A673 (cell line): ENCODE measurements at regions not wholly inside any gene's neighbourhood (a gene's known extent, or its start where the extent isn't known, plus 50 kb on each side); places are given as distances from the start of the nearest gene placed in this dataset.

Experiments
- BruUV-seq: library from RNA; stranded (reverse); fragments of 400-500 nt; replicated peaks from 2 replicates; lab custom pipeline; 2021; lab: Mats Ljungman, UMichigan
- CTCF ChIA-PET: fragments of 300-600 bp; sonication (Branson Sonifier 250); formaldehyde crosslinking; loops from one replicate; lab custom pipeline; 2022; ENCODE audit warnings: antibody characterized with exemption; lab: Charles Lee
- POLR2A ChIA-PET: fragments of 300-600 bp; sonication (Branson Sonifier 250); formaldehyde crosslinking; loops from one replicate; lab custom pipeline; 2022; ENCODE audit warnings: antibody characterized with exemption; ENCODE audit not compliant: low non-redundant PET; lab: Charles Lee
- DNase-seq: peaks from one replicate; pipeline ENCODE4 v3.0.0-alpha.2; 2015; ENCODE audit warnings: low spot score
- H3K27ac ChIP-seq: fragments of 200-600 bp; sonication (generic); 2 replicates; pipeline ENCODE4 v1.5.1; 2016; ENCODE audit warnings: mixed run types, low read depth, mild to moderate bottlenecking, mixed read lengths, antibody characterized with exemption, low read length; ENCODE audit not compliant: poor library complexity, severe bottlenecking
- H3K27me3 ChIP-seq: fragments of 200-600 bp; sonication (generic); replicated peaks from 2 replicates; pipeline ENCODE4 v1.6.1; 2017; ENCODE audit warnings: mixed run types, low read depth, mild to moderate bottlenecking, mixed read lengths, antibody characterized with exemption, low read length; ENCODE audit not compliant: insufficient read depth, poor library complexity
- H3K36me3 ChIP-seq: fragments of 200-600 bp; sonication (generic); 2 replicates; pipeline ENCODE4 v1.6.1; 2016; ENCODE audit warnings: mixed run types, mild to moderate bottlenecking, mixed read lengths, antibody characterized with exemption, low read length; ENCODE audit not compliant: insufficient read depth, poor library complexity, severe bottlenecking
- H3K4me1 ChIP-seq: fragments of 200-600 bp; sonication (generic); 2 replicates; pipeline ENCODE4 v1.6.1; 2017; ENCODE audit warnings: mixed run types, mild to moderate bottlenecking, mixed read lengths, antibody characterized with exemption, low read length; ENCODE audit not compliant: insufficient read depth, poor library complexity, severe bottlenecking
- H3K4me3 ChIP-seq: fragments of 200-600 bp; sonication (generic); 2 replicates; pipeline ENCODE4 v1.5.1; 2016; ENCODE audit warnings: low read depth, mixed run types, mild to moderate bottlenecking, mixed read lengths, low read length; ENCODE audit not compliant: poor library complexity, severe bottlenecking
- H3K9me3 ChIP-seq: fragments of 200-600 bp; sonication (generic); 2 replicates; pipeline ENCODE4 v1.6.1; 2016; ENCODE audit warnings: mixed run types, low read depth, mild to moderate bottlenecking, mixed read lengths, antibody characterized with exemption, low read length; ENCODE audit not compliant: poor library complexity, severe bottlenecking
- CTCF ChIP-seq: fragments of 300-800, 200-600 bp; sonication (generic); conservative IDR thresholded peaks from 2 replicates; pipeline ENCODE4 v1.5.1; 2017; ENCODE audit warnings: low read depth, mild to moderate bottlenecking, antibody characterized with exemption, low read length, moderate library complexity, mixed read lengths
- EZH2 ChIP-seq: fragments of 200-600 bp; sonication (generic); IDR thresholded peaks from 2 replicates; pipeline ENCODE4 v1.6.1; 2017; ENCODE audit warnings: borderline replicate concordance, low read depth, mild to moderate bottlenecking, mixed read lengths, antibody characterized with exemption, low read length; ENCODE audit not compliant: poor library complexity, severe bottlenecking
- intact Hi-C: fragments of 100-400 bp; cut with micrococcal nuclease; formaldehyde crosslinking; loops from one replicate; pipeline ENCODE4 v1.10.0; 2022; ENCODE audit not compliant: unreplicated experiment

DNA sequence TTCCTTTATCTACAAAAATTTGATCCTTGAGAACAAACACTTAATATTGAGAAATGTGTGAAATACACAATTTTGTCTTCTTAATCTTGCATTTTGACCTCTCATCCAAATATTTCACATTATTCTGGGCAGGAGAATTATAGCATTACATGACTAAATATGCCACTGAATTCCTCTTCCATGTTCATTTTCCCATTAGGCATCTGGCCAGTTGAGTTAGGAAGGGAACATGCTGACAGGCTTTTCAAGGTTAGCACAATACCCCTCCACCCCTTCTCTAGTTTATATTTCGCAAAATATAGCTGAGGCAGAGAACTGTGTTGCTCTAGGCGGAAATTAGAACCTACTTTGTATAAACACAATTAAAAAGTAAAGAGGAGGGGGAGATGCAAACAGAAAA lies 271.7 kb upstream of the ZC3H12C start:
- BruUV-seq, result no TSS peak
- no peak for TF ChIP-seq EZH2
- no peak for TF ChIP-seq CTCF
- Histone ChIP-seq H3K27me3 (no peaks in the 10 kb centered on the region), H3K9me3 (no peaks in the 10 kb centered on the region), H3K27ac (no peak overlapping the region), H3K4me3 (no peak overlapping the region), H3K4me1 (no peaks in the 10 kb centered on the region), H3K36me3 (no peaks in the 10 kb centered on the region)
- POLR2A ChIA-PET, result no interaction called here
- intact Hi-C loops, result no loop called here
- CTCF ChIA-PET, result no interaction called here
- DNase-seq, result no peak

- H3K9me3 ChIP-seq, result no peaks in the 10 kb centered on the region
- no peaks in the 10 kb centered on the region for H3K27me3 ChIP-seq
- no peak overlapping the region for H3K4me3 ChIP-seq
- POLR2A ChIA-PET, result interaction anchor here (0.7 kb wide), 1 partner anchor 483 kb away, joined by 7 read pairs; no protein-coding TSS in a partner anchor
- no peaks in the 10 kb centered on the region for H3K36me3 ChIP-seq
- H3K4me1 ChIP-seq, result no peaks in the 10 kb centered on the region
- BruUV-seq, result no TSS peak
- CTCF ChIA-PET, result no interaction called here
- DNase-seq, result no peak
- H3K27ac ChIP-seq, result no peak overlapping the region
- intact Hi-C loops, result no loop called here
- no peak for TF ChIP-seq EZH2
- no peak for TF ChIP-seq CTCF
Observed at GRCh38 chr11:109822436-109823102, 270.6 kb upstream of the ZC3H12C start.

DNA sequence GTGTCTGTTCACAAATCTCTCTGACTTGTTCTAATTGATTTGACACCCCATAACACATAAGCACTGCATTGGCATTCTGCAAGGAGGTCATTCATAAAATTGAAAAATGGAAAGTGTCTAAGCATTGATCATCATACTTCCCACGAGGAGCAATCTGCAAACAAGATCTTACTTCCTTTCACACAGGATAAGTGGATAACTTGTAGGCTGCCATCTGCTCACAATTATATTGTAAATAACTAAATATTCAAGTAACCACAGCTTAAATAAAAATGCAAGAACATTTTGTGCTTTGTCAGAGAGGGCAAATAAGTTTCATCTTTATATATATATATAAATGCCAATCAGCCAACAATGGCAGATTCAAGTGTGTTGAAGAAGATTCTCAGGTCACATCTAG lies 264.8 kb upstream of the ZC3H12C start:
- Histone ChIP-seq H3K4me3 (no peak overlapping the region), H3K27me3 (no peaks in the 10 kb centered on the region), H3K9me3 (no peaks in the 10 kb centered on the region), H3K27ac (no peak overlapping the region), H3K36me3 (no peaks in the 10 kb centered on the region), H3K4me1 (no peaks in the 10 kb centered on the region)
- no peak for DNase-seq
- no TSS peak for BruUV-seq
- intact Hi-C loops, result no loop called here
- POLR2A ChIA-PET, result no interaction called here
- CTCF ChIA-PET, result no interaction called here
- TF ChIP-seq CTCF (no peak), EZH2 (no peak)
